HuH-7 (cell line): ENCODE measurements at regions not wholly inside any gene's neighbourhood (a gene's known extent, or its start where the extent isn't known, plus 50 kb on each side); places are given as distances from the start of the nearest gene placed in this dataset.

Source experiments
- DNase-seq: peaks from one replicate; pipeline ENCODE4 v3.0.0; 2011; ENCODE audit warnings: low spot score

GRCh38 chr3:34239875-34240274 is 441.4 kb downstream of the PDCD6IP start:
- DNase-seq: no peak

DNA sequence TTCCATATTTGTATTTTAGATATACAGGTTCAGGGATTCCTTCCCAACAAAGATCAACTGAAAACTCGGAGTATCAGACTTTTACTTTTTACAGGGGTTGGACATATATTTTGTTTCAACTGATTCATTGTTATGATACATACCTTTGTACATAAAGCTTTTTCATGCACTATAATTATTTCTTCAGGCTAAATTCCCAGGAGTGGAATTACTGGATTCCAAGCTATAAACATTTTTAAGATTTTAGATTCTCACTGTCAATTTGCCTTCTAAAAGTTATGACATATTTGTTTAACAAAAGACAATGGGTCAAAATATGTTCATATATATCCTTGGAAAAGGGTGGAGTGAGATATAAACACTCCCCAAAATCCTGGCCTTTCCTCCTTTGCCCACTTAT is 449.0 kb downstream of the PDCD6IP start:
- no peak for DNase-seq

GRCh38 chr3:34248352-34248751 is 449.9 kb downstream of the PDCD6IP start:
- no peak for DNase-seq

DNA sequence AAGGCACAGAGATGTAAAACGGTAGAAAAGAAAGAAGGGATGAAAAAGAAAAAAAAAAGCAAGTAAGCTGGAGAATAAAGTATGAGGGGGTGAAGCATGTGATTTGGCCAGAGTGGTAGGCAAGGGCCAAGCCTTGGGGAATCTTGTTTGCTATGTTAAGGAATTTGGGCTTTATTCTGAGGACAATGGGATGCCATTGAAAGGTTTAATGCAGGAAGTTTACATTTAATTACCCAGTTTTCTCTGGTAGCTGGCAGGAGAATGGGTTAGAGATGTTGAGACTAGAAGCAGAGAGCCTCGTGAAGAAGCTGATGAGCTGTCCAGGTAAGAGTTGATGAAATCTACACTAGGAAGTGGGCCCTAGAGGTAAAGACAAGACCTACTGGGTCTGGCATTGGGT is 455.9 kb downstream of the PDCD6IP start:
- DNase-seq: no peak

GRCh38 chr3:34256021-34256420 is 457.6 kb downstream of the PDCD6IP start:
- DNase-seq: no peak

- DNase-seq: no peak
Measured at GRCh38 chr3:34256791-34257190, 458.4 kb downstream of the PDCD6IP start.

DNA sequence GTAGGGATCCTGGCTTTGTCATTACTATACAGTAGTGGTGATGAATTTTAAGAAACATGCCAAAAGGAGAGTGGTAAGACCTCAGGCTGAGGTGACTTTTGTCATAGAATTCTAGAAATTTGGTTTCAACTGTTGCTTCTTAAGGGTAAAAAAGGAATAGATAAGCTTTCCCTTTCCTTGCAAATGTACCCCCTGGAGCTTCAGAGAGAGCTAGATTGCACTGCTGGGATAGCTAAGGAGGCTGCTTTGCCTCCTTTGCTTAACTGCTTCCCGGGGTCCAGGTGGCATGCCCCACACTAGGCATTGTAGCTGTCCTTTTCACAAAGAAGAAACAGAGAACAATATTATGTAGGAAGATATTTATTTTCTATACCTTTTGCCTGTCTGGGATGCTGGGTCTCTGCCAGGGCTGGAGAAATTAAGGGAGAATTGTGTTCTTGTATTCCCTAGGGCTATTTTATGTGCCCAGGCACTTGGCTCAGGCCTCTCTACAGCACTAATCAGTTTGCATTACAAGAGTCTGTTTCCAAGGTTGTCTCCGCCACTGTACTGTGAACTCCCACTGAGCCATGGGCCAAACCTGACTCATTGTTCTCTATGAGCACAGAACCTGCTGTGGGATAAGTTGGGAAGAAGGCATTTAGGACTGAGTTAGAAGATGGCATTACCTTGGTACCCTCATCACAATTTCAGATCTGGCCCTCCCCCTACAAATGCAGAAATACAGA is 460.0 kb downstream of the PDCD6IP start:
- DNase-seq: no peak

DNA sequence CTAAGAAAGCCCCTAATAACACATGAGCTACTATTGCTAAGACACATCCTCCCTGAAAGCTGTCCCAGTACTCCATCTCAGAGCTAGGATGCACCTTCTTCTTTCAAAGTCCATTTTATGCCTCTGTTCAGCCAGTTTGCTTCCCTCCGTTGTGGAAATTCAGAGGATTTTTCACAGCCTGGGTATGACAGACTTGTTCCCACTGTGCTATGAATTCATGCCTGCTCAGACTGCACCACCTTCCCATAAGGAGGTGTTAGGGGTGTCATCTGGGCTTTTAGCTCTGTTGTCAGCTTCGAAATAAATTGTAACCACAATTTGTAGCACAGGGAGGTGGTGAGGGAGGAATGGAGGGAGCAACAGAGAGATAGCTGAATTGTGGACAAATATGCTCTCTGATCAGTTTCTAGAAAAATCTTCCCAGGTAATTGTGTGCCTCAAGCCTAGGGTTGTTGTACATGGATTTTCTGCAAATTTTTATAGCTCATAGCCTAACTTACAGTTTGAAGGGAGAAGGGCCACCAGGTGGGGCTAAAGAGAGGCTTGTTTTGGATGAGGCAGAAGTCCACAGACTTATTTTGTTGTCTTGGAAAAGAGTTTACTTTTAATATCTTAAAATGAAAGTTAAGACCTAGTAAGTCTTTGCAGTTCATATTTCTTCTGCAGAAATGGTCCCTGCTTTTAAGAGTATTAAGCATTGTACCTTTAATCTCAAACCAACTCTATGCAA is 462.0 kb downstream of the PDCD6IP start:
- peak; percentile 23 for DNase-seq

GRCh38 chr3:34261001-34261385 is 462.6 kb downstream of the PDCD6IP start:
- DNase-seq: no peak

DNA sequence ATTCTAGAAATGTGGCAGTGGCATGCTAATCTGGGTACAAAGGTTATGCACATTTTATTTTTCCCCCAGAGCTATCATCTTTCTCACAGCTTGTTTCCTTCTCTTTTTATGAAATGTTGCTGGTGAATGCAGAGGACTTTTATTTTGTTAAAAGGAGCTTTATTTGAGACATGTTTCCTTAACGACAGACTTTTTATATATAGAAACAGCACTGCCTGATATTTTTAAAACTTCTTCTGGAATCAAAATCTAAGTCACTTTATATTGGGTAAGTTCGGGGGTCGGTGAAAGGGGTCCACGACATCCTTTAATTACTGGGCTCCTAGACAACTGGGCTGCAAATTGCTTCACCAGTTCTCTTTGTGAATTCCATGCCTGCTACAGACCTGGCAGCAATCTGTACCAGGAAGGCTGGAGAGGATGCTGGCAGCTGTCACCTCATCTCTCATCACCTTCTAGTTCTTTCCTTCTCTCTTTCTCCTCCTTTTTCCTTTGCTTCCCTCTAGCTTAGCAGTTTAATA is 464.7 kb downstream of the PDCD6IP start:
- no peak for DNase-seq

GRCh38 chr3:34264337-34265041 is 466.1 kb downstream of the PDCD6IP start:
- DNase-seq: no peak

DNA sequence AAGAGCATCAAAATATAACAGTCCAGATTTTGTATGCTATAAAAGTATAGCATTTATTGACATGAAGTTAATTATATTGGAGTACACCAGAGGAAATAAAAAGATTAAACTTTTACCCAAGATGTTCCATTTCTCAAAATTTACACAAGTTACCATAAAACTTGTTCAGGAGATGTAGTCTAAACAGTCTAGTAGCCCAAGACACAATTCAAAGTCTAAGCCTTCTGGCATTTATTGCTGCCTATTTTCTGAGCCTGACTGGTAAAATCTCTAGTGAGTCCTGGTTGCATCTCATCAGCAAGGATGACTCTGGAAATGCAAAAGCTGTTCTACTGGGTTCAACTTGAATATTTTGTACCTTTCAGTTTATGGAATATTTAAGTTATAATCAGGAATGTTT is 468.7 kb downstream of the PDCD6IP start:
- DNase-seq: no peak

DNA sequence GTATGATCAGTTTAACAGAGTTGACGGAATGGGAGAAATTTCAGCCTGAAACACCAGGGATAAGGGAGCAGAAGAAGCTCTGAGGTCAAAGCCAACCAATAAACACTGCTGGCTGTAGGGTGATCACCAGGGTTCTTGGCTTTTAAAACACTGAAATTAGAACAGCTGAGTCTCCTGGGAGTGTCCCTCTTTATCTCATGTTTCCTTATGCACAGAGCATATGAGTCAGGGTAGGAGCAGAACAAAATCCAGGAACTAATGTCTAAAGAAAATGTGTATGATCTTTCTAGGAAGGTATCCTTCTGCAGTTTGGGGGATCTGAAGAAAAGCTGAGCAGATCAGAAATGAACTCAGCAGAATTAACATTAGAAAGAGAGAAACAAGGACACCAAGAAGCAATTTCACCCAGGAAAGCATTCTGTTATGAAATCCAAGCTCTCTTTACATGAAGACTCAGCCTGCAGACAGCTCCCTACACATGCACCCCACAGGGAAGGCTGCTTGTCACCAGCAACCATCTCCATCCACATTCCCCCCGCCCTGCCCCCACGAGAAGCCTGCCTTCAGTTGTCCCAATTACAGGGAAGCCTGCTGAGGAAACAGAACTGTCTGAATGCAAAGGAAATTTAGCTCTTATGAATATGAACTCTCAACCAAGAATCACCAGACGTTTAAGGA is 469.7 kb downstream of the PDCD6IP start:
- DNase-seq: no peak

DNA sequence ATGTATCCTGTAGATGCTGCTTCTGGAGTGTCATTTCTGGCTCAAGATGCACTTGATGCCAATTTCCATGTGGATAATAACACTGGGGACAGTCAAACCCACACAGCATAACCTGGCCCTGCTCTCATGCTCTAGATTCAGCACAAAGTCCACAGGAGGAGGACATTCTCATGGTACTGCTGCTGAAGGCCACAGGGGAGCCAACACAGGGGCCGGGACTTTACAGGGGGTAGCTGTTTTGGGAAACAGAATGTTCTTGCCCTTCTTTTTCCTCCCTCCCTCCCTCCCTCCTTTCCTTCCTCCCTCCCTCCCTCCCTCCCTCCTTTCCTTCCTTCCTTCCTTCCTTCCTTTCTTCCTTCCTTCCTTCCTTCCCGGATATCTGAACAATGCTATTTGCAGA is 477.4 kb downstream of the PDCD6IP start:
- DNase-seq: no peak

DNA sequence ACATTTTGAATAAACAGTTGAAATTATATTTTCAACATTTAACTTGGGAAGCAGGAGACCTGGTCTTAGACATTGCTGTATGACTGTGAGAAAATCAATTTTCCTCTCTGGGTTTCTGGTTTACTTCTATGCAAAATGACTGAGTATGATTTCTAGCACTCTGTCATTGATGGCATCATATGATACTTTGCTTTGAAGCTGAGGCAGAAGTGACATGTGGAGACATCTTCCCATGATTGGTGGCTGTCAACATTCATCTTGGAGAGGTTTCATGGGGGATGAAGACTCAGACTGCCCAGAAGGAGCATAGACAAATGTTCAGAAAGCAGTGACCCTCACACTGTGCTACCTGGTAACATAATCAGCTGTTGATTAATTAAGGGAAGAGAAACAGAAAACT is 477.9 kb downstream of the PDCD6IP start:
- no peak for DNase-seq

GRCh38 chr3:34277110-34277509 is 478.7 kb downstream of the PDCD6IP start:
- no peak for DNase-seq

- no peak for DNase-seq
Measured at GRCh38 chr3:34279901-34280300, 481.5 kb downstream of the PDCD6IP start.

DNA sequence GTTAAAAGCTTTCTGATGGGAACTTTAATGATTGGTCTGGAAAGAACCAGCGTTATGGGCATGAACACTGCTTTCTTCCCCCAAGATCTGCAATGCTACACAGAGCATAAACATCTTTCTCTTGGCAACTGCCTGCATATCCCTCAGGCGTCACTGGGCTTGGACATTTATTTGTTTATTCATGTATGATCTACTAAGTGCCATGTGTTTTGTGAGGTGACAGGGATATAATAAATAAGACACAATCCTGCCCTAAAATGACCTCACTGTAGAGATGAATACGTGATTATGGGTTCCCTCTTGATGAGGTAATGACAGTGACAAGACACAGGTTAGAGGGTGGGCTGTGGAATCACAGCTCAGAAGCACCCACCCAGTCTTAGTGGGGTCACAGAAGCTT is 485.3 kb downstream of the PDCD6IP start:
- no peak for DNase-seq

DNA sequence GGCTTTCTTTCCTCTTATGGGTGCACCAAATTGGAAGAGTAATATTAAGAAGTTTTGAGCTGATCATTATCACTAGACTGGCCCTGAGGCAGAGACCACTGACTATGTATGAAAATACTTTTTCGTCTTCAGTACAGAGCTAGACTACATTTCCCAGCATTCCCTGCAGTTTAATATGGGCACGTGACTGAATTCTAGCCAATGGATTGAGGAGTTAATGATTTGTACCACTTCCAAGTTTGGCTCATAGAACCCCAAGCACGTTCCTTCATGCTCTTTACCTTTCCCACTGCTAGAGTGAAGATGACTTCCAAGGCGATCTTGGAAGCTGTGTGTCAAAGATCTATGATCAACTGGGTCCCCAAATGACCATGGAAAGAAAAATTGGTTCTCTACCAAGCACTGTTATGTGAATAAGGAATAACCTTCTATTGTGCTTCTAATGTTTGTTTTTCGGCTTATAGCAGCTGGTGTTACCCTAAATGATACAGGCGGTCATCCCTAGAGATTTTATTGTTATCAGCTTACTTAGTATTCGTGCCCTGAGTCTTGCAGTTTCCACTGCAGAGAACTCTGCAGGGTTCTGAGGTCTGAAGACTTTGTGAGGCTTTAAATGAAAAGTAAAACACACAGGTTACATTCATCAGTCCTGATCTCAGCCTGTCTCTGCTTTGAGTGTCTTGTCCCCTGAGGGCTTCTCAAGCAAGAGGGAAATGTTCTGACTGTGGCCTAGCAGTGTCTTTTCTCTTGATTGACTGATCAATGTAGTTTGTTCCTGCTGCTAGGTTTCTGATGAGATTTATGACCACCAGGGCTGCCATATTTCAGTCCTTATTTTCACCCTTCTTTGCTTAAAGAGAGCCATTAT is 486.8 kb downstream of the PDCD6IP start:
- DNase-seq: no peak

GRCh38 chr3:34285827-34286188 is 487.4 kb downstream of the PDCD6IP start:
- no peak for DNase-seq

DNA sequence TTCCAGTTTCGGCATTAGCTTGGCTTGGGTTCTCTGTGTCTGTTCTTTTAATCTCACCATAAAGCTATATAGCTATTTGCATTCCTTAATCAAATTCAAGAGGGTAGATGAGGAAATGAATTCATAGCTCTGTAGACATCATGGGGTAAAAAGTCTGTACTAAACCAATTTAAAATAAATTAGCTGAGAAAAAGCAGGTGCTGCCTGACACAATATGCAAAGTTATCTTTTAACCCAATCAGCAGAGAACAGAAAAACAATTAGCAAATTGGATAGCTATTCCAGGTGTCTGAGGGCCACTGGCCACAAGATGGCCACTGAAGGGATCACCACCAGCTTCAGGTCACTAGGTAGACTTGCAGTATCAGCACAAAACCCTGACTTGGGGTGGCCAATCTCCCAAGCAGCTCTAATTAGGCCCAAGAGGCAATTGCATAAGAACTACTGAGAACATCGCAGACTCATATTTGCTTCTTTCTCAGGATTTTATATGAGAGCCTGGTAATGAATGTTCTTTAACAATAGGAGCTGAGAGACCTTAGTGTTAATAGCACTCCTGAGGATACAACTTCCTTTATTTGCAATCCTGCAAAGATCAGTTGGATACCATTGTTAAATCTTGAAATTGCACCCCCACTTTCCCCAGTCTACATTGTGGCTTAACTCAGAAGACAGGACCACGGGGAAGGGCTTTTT is 494.3 kb downstream of the PDCD6IP start:
- DNase-seq: no peak
